IMR-90 (cell line): ENCODE measurements at regions not wholly inside any gene's neighbourhood (a gene's known extent, or its start where the extent isn't known, plus 50 kb on each side); places are given as distances from the start of the nearest gene placed in this dataset.

Experiments
- ATAC-seq: fragments of 200-7000 bp; cut with Tn5 transposase; 2 replicates; pipeline ENCODE4 v1.9.1; 2020; ENCODE audit warnings: low read depth, mild to moderate bottlenecking, moderate library complexity
- BruUV-seq: library from RNA; stranded (reverse); fragments of 400-500 nt; replicated peaks from 2 replicates; lab custom pipeline; 2021; lab: Mats Ljungman, UMichigan
- CTCF ChIA-PET: fragments of 300-600 bp; formaldehyde crosslinking; extraction: SDS; loops from one replicate; lab custom pipeline; 2021; ENCODE audit warnings: antibody characterized with exemption; lab: Yijun Ruan, JAX
- POLR2A ChIA-PET: fragments of 300-600 bp; sonication (Branson Sonifier 250); formaldehyde crosslinking; loops from one replicate; lab custom pipeline; 2022; ENCODE audit warnings: antibody characterized with exemption; ENCODE audit not compliant: unreplicated experiment; lab: Charles Lee
- DNase-seq: peaks from one replicate; pipeline ENCODE4 v3.0.0; 2013
- H2AFZ ChIP-seq: replicated peaks from 2 replicates; pipeline ENCODE3; 2013; ENCODE audit warnings: low read length, mild to moderate bottlenecking; ENCODE audit not compliant: poor library complexity
- H2AK5ac ChIP-seq: 2 replicates; pipeline ENCODE4 v1.6.1; 2013; ENCODE audit warnings: low read depth, low read length, inconsistent platforms
- H2AK9ac ChIP-seq: replicated peaks from 2 replicates; pipeline ENCODE3; 2013; ENCODE audit warnings: mild to moderate bottlenecking, low read depth, low read length, moderate library complexity; ENCODE audit not compliant: poor library complexity
- H2BK120ac ChIP-seq: 2 replicates; pipeline ENCODE4 v1.6.1; 2013; ENCODE audit warnings: low read depth, low read length, inconsistent platforms
- H2BK15ac ChIP-seq: 3 replicates; pipeline ENCODE4 v1.6.1; 2013; ENCODE audit warnings: low read depth, low read length, inconsistent platforms
- H2BK20ac ChIP-seq: 2 replicates; pipeline ENCODE4 v1.6.1; 2013; ENCODE audit warnings: low read depth, mild to moderate bottlenecking, inconsistent platforms, low read length, moderate library complexity
- H2BK5ac ChIP-seq: 2 replicates; pipeline ENCODE4 v1.6.1; 2013; ENCODE audit warnings: mild to moderate bottlenecking, low read depth, low read length, inconsistent platforms; ENCODE audit not compliant: poor library complexity, severe bottlenecking
- H3K14ac ChIP-seq: replicated peaks from 2 replicates; pipeline ENCODE4 v1.6.1; 2013; ENCODE audit warnings: low read depth, low read length, inconsistent platforms
- H3K18ac ChIP-seq: 2 replicates; pipeline ENCODE4 v1.6.1; 2013; ENCODE audit warnings: low read depth, low read length, control low read depth
- H3K23ac ChIP-seq: 2 replicates; pipeline ENCODE4 v1.6.1; 2013; ENCODE audit warnings: low read depth, low read length, inconsistent platforms
- H3K27ac ChIP-seq: 2 replicates; pipeline ENCODE4 v1.5.1; 2013; ENCODE audit warnings: mild to moderate bottlenecking, control low read depth, low read length; ENCODE audit not compliant: insufficient read depth
- H3K27me3 ChIP-seq: 2 replicates; pipeline ENCODE4 v1.6.1; 2013; ENCODE audit warnings: low read length; ENCODE audit not compliant: control insufficient read depth, insufficient read depth
- H3K36me3 ChIP-seq: 2 replicates; pipeline ENCODE4 v1.6.1; 2013; ENCODE audit warnings: low read length, mixed read lengths; ENCODE audit not compliant: control insufficient read depth, insufficient read depth
- H3K4ac ChIP-seq: 2 replicates; pipeline ENCODE4 v1.6.1; 2013; ENCODE audit warnings: low read depth, low read length, inconsistent platforms
- H3K4me1 ChIP-seq: 2 replicates; pipeline ENCODE4 v1.6.1; 2013; ENCODE audit warnings: low read length, mixed read lengths; ENCODE audit not compliant: control insufficient read depth, insufficient read depth
- H3K4me2 ChIP-seq: 2 replicates; pipeline ENCODE4 v1.6.1; 2013; ENCODE audit warnings: low read depth, mild to moderate bottlenecking, control low read depth, low read length, moderate library complexity
- H3K4me3 ChIP-seq: 2 replicates; pipeline ENCODE4 v1.5.1; 2013; ENCODE audit warnings: low read depth, mild to moderate bottlenecking, control low read depth, low read length, moderate library complexity; ENCODE audit not compliant: insufficient read depth
- H3K56ac ChIP-seq: 2 replicates; pipeline ENCODE4 v1.6.1; 2013; ENCODE audit warnings: low read length, inconsistent platforms; ENCODE audit not compliant: insufficient read depth; ENCODE audit errors: extremely low read depth
- H3K79me1 ChIP-seq, 2 experiments: 2 replicates each; pipeline ENCODE4 v1.6.1; 2013; ENCODE audit warnings: low read length in 2 of 2, inconsistent platforms in 1 of 2, low read depth in 1 of 2
- H3K9ac ChIP-seq: 2 replicates; pipeline ENCODE4 v1.6.1; 2013; ENCODE audit warnings: low read depth, low read length, control low read depth
- H3K9me1 ChIP-seq: 2 replicates; pipeline ENCODE4 v1.6.1; 2013; ENCODE audit warnings: low read length, inconsistent platforms; ENCODE audit not compliant: insufficient read depth
- H3K9me3 ChIP-seq: 2 replicates; pipeline ENCODE4 v1.6.1; 2013; ENCODE audit warnings: low read length; ENCODE audit not compliant: control insufficient read depth, insufficient read depth
- H4K20me1 ChIP-seq: 2 replicates; pipeline ENCODE4 v1.6.1; 2013; ENCODE audit warnings: low read length, inconsistent platforms; ENCODE audit not compliant: insufficient read depth
- H4K5ac ChIP-seq: 2 replicates; pipeline ENCODE4 v1.6.1; 2013; ENCODE audit warnings: mild to moderate bottlenecking, low read depth, low read length, control low read depth
- H4K8ac ChIP-seq, 2 experiments: 2 replicates each; pipeline ENCODE4 v1.6.1; 2013; ENCODE audit warnings: low read depth in 2 of 2, low read length in 2 of 2, control low read depth in 1 of 2, inconsistent platforms in 1 of 2
- H4K91ac ChIP-seq: 2 replicates; pipeline ENCODE4 v1.6.1; 2013; ENCODE audit warnings: low read depth, low read length, inconsistent platforms; ENCODE audit not compliant: insufficient read depth
- ELK1 ChIP-seq: fragments of 150-350 bp; IDR thresholded peaks from 2 replicates; pipeline ENCODE4 v1.6.1; 2016; ENCODE audit warnings: low read depth, mild to moderate bottlenecking, low read length, moderate library complexity, borderline replicate concordance
- MAFK ChIP-seq: IDR thresholded peaks from 2 replicates; pipeline ENCODE4 v1.6.1; 2012; ENCODE audit warnings: low read depth, low read length, improper control_type of control experiment
- POLR2A ChIP-seq: IDR thresholded peaks from 2 replicates; pipeline ENCODE4 v1.6.1; 2012; ENCODE audit warnings: mild to moderate bottlenecking, low read depth, low read length
- WGBS, 2 experiments: methylation state at CpG; one replicate each; pipeline versions ENCODE4 v1.1.5 to v1.1.7; 2013; ENCODE audit warnings: missing lambda C conversion rate in 2 of 2; ENCODE audit not compliant: insufficient read length in 1 of 2; ENCODE audit errors: extremely low coverage in 2 of 2; 5-methylcytosine and 5-hydroxymethylcytosine counted together
- dilution Hi-C: fragments of 300-500 bp; cut with HindIII; formaldehyde crosslinking; loops from one replicate; pipeline ENCODE4 v1.14.3; 2018; ENCODE audit warnings: low sequenced_read_pairs; ENCODE audit not compliant: unreplicated experiment
- in situ Hi-C: fragments of 300-500 bp; cut with MboI; formaldehyde crosslinking; loops from 3 replicates; pipeline ENCODE4 v1.14.3; 2019; ENCODE audit warnings: low sequenced_read_pairs, inconsistent platforms, mixed read lengths
- intact Hi-C: fragments of 100-400 bp; cut with micrococcal nuclease; formaldehyde crosslinking; loops from 2 replicates; pipeline ENCODE4 v1.10.0; 2022

GRCh38 chr1:194171596-194171995, 985.2 kb upstream of the B3GALT2 start:
- no peak overlapping the region for H2BK5ac ChIP-seq
- no peak overlapping the region for H3K4ac ChIP-seq
- H3K23ac ChIP-seq: no peak overlapping the region
- dilution Hi-C loops: no loop called here
- H2AK5ac ChIP-seq: no peak overlapping the region
- H3K4me3 ChIP-seq: no peak overlapping the region
- TF ChIP-seq POLR2A (no peak), MAFK (no peak), ELK1 (no peak)
- no peak overlapping the region for H4K5ac ChIP-seq
- no peak overlapping the region for H3K56ac ChIP-seq
- H3K14ac ChIP-seq: no peak overlapping the region
- no peaks in the 10 kb centered on the region for H4K20me1 ChIP-seq
- H4K91ac ChIP-seq: no peak overlapping the region
- no peak overlapping the region for H2AFZ ChIP-seq
- DNase-seq (no peak), ATAC-seq (no peak)
- POLR2A ChIA-PET: no interaction called here
- H3K36me3 ChIP-seq: no peaks in the 10 kb centered on the region
- H3K4me2 ChIP-seq: no peak overlapping the region
- H3K27me3 ChIP-seq: no peaks in the 10 kb centered on the region
- no TSS peak for BruUV-seq
- H3K18ac ChIP-seq: no peak overlapping the region
- no peak overlapping the region for H4K8ac ChIP-seq
- H3K4me1 ChIP-seq: no peaks in the 10 kb centered on the region
- H2AK9ac ChIP-seq: no peak overlapping the region
- in situ Hi-C loops: no loop called here
- WGBS, 2 experiments: no CpG with 5 or more reads among the region's 5 CpGs
- no peak overlapping the region for H2BK120ac ChIP-seq
- no peak overlapping the region for H2BK20ac ChIP-seq
- no peak overlapping the region for H3K9ac ChIP-seq
- intact Hi-C loops: no loop called here
- CTCF ChIA-PET: no interaction called here
- H3K9me3 ChIP-seq: no peaks in the 10 kb centered on the region
- H2BK15ac ChIP-seq: no peak overlapping the region
- no peaks in the 10 kb centered on the region for H3K79me1 ChIP-seq
- H3K27ac ChIP-seq: no peak overlapping the region
- H3K9me1 ChIP-seq: no peaks in the 10 kb centered on the region
